GM21528 (cell line): ENCODE measurements at regions not wholly inside any gene's neighbourhood (a gene's known extent, or its start where the extent isn't known, plus 50 kb on each side); places are given as distances from the start of the nearest gene placed in this dataset.

ENCODE experiments used
- ATAC-seq: cut with Tn5 transposase; IDR thresholded peaks from one replicate; pipeline ENCODE4 v1.9.1; 2021; ENCODE audit warnings: mild to moderate bottlenecking, moderate library complexity; ENCODE audit not compliant: unreplicated experiment, low FRiP score

DNA sequence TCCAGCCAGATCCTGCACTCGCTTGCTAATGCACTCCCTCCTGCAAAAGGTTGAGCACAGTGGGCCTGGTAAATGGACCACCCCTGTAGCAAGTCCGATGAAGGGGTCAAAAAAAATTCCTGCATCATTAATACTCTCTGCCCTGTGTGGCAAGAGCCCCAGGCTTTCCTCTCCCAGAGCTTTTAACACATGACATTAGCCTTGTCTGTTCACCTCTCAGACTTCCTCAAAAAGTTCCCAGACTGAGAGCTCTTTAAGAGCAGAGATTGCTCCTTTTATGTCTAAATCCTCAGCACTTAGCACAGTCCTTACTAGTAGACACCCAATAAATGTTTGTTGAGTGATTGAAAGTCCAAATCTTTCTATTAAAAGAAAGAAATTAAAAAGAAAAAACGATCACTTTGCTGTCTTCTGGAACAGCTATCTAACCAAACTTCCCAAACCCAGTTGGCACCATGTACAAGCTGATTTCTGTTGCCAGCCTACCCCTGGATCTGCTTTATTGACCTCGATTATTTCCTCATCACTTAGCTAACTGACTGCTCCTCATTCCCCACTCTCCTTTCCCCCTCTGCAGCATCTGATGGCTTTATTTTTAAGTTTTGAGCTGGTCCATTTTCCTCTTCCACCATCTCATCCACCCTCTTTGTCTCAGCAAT, 209.8 kb downstream of the ENC1 start:
- no peak for ATAC-seq

DNA sequence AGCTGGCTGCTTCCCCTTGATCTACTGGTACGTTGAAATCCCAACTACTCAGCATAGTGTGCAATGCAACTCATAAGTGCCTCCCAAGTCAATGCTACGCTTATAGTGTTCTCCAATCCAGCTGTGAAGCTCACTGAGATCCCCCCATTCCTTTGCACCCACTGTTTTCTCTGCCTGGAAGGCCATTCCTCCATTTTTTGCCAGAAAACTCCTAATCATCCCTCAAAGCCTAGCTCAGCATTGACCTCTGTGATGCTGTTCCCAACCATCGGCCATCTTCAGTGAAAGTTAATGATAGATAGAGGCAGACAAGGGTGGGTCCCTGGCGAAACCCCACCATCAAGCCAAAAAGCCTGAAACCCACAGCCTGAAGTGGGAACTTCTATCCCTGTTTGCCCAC, 211.0 kb downstream of the ENC1 start:
- no peak for ATAC-seq

DNA sequence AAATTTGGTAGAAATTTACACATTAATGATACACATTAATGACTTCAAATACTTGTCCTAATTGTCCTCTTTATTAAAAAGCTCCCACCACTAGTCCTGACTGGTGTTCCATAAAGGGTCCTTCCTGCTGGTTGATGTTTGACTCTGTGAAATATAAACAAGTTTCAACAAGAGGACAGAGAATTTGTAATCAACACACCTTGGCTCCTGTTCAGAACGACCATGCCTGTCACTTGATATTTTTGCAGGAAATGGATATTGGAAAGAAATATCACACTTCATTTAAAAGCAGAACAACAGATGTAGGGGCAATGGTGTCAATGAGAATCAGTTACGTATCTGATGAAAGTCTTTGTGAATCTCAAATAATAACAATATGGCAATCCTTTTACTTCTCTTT, 211.7 kb downstream of the ENC1 start:
- ATAC-seq, result no peak

DNA sequence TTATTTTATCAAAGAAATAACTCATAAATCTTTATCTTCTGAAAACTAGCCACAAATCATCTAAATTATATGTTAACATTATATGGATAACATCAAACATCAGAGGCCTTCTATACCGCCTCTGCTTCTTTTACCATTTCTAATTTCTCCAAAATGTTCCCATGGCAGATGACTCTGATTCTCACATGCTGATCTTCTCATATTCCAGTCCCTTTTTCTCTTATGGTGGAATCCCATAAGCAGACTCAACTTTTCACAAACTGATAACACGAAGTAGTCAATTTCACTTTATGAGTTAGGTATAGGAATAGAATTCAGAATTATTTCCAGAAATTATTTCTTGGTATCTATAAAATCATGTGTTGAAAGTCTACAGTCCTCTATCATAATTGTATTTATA, 212.3 kb downstream of the ENC1 start:
- no peak for ATAC-seq

DNA sequence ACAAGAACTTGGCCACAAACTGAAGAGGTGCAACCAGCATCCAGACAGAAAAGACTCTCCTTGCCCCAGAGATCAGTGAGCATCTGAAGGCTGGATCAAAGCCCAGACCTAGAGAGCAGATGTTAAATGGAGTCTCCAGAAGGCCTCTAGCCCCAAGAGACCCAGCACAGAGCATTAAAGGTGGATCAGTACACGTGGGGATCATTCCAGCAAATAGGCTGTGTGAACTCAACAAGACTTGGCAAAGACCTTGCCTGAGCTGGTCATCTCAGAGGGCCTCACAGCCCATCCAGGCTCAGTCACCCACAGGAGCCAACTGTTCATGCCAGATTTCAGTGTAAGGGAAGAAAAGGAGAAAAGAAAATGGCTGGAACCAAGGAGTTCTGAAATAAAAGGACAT, 214.0 kb downstream of the ENC1 start:
- ATAC-seq, result no peak

DNA sequence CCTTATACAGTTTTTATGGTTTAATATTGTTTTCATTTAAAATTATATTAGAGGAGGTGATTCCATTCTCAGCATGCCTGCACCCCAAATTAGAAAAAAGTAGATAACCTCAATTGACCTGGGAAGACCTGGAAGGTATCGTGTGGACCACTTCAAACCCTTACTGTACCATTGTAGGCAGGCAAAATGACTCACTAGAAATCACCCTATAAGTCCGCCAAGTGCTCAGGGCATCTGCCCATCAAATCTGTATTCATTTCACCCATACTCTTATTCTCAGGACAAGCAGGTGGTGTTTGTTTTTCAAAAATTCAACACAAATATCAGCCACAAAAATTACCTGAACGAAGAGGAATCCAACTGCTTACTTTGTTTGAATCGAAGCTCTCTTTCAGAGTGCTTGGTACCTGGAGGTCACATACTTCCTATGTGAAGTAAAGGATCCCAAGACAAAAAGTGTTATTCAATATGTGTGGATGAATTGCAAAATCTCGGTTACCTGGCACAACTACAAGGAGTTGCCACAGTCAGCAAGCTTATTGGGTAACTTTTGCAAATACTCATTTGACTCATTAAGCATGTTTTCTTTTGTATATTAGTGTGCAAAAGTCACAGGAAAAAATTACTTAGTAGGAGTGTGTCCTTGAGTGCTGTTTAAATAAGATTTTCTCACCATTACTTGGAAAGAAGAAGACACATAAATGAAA, 216.2 kb downstream of the ENC1 start:
- ATAC-seq, result no peak

DNA sequence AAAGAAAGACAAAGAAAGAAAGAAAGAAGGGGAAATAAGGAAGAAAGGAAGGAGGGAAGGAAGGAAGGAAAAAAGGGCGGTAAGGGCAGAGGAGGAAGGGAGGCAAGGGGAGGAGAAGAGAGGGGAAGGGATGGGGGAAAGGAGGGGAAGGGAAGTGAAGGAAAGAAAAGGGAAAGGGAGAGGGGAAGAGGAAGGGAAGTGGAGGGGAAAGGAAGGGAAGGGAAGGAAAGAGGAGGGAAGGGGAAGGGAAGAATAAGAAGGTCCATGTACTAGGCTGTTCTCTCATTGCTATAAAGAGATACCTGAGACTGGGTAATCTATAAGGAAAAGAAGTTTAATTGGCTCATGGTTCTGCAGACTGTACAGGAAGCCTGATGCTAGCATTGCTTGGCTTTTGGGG, 217.1 kb downstream of the ENC1 start:
- ATAC-seq, result no peak

DNA sequence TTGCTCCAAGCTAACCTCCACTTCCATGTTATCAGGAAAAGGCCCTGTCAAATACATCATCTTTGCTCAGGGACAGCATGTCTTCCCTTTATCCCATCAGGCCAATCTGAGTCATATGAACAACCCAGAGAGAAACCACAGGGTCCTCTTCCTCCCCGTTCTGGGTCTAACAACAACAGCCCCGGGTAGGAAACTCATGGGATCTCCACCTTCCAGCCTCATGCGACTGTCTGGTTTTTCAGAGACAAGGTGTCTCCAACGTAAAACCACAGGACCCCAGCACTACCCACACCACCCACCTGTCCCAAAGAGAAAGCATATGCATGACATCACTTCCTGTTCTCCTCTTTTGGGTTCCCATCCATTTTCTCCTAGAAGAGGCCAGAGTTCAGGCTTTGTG, 217.9 kb downstream of the ENC1 start:
- ATAC-seq, result no peak

DNA sequence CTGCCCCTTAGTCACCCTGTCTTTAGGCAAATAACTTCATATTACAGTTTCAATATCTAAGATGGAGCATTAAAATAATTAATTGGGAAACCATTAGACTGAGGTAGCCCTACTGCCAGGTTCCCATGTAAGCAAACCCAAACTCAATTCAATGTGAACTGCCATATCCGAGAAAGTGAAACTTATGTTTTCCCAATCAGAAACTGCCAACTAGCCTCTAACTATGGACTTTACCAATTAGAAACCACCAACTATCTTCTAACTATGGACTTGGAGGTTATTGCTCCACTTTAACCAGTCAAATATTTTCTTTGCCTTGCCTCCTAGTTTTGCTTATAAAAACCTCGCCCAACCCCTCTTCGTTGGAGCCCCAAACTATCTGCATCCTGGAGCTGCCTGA, 218.5 kb downstream of the ENC1 start:
- ATAC-seq, result no peak

DNA sequence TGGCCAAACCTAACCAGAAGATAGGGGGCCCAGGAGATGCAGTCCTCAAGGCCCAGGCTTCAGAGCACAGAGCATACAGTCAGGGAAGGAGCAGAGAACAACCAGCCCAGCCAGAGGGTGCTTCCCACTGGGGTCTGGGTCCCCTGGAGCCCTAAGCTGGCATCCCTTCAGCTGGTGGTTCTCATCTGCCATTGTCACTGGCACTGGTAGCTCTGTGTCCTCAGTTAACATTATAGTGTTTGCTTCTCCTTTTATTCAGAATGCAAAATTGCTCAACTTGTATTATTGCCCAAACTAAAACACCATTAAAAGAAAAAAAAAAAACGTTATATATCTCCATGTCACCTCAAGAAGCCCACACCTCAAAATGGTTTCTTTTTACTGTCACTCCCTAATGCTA, 219.2 kb downstream of the ENC1 start:
- no peak for ATAC-seq

DNA sequence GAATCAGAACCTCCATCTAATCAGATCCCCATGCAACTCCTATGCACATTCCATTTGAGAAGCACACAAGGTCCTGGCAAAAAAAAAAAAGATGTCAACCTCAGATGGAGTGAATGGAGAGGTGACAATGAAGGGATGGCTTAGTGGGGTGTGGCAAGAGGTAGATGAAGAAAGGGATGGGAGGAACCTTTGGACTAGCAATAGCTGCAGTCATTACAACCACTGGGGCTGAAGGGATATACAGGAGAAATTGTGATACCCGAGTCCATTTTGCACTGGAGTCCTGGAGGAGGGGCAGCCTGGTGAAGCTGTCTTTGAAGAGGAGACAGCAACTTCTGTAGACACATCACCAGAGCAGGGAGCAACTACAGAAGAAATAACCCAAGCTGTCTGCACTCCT, 219.6 kb downstream of the ENC1 start:
- no peak for ATAC-seq

DNA sequence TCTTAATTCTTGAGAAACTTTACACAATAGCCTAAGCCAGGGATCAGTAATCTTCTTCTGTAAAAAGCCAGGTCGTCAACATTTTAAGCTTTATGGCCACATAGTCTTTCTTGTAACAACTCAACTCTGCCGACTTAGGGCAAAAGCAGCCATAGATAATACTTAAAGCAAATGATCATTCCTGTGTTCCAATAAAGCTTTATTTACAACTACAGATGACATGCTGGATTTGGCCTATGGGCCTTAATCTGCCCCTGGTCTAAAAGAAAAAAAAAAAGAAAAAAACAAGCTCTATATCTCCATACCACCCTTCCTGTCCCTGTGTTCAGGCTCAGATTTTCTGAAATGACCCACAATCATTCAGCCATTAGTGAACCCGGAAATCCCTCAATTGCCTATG, 220.3 kb downstream of the ENC1 start:
- no peak for ATAC-seq

DNA sequence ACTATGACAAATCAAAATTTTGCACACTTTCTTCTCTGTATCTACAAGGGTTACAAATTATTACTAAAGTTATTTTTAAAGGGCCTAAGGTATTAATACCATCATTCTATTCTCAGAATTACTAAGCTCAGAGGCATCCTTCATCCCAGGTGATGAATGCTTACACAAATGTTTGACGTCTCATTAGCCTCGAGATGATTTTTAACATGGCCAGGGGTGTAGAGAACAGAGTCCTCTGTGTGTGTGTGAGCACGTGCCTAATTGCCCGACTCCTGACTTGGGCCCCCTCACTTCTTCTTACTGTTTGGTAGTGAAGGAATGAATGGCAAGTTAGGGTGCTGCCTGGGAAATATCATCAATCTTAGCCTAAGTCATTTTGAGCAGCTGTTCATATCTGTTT, 221.1 kb downstream of the ENC1 start:
- no peak for ATAC-seq

DNA sequence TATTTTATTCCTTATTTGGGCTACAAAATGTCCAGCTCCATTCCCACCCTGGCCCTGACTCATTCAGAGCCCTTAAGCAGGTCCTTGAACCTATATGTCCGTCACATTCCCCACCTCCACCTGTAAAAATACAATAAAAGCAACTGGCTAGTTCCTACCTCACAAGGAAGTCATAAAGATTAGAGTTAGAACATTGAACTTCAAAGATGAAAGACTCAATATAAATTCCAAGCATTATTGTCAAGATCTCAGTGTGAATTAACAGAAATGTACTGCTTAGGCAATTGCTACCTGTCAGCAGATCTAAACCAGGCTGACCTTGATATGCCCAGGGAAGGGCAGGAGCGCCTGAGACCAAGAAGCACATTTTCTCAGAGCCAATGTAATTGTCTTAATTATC, 221.8 kb downstream of the ENC1 start:
- no peak for ATAC-seq

DNA sequence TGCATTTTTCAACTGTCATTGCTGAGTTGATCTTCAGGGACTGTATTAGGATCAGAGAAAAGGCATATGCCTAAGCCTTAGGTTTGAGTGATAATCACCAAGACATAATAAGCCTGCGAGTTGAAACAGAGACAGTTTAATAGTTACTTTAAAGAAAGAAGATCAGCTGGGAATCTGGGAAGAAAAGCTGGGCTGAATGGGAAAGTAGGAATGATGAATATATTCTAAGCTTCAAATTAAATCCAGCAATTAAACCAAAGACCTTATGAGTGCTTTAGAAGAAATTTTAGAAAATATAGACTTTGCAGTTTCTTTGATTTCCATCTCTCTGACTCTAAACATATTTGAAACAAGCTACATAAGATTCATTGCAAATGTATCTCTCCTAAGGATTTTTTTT, 222.3 kb downstream of the ENC1 start:
- no peak for ATAC-seq

DNA sequence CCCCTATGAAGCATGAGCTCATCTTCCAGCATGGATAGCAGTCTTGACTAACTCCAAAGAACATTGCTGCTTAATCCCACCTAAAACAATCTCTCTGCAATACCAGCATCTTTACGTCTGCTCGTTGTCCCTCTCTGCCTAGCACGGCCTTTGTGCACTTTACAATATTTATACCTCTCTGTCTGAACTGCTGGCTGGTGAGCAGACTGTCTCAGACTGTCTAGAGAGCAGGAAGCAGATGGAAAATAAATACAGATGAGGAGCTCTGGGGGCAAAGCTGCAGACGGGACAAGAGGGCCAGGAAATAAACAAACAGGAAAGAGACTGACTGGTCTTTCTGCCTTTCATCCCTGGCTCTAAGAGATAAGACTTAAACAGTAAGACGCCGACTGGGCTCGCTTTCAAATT, 224.8 kb downstream of the ENC1 start:
- ATAC-seq, result no peak

DNA sequence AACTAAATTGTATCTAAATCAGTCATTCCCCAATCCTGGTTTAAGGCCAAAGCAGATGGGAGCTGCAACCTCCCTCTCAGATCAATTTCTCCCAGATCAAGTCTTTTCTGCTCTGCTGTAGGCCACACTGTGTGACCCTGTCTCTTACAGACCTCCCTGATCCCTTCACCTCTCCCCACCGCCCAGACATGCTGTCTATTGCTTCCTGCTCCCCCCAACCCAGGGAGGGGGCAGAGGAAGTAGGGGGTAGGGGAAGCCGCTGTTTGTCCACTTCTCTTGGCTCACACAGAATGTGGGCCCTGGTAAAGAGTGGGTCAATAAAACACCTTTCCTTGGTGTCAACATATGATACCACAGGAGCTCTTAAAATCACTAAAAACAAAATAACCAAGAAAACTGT, 226.3 kb downstream of the ENC1 start:
- ATAC-seq, result no peak

DNA sequence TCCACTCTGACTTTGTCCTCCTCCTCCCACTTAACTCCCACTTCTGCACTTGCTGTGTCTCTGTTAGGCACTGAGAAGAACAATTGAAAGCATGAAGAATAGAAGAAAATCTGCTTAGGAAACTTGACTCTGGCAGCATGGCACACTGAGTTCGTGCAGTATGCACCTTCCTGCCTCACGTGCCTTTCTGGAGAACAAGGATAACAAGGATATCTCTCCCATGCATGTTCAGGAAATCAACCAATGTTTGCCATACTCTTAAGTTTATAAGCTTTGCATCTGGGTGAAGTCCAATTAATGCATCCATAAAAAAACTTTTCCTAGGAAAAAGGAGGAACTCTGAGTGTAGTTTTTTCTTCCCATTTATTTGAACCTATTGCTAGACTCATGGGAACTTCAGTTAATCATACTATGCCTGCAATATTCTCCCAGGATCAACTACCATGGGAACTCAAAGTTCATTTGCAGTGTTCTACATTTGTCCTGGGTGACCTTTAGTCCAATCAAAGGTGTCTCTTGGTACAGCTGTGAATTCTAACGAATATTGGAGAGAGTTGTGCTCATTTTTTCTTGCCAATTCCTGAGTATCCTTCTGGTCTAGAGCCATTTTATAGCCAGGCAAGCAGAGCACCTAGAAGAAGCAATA, 227.0 kb downstream of the ENC1 start:
- no peak for ATAC-seq

DNA sequence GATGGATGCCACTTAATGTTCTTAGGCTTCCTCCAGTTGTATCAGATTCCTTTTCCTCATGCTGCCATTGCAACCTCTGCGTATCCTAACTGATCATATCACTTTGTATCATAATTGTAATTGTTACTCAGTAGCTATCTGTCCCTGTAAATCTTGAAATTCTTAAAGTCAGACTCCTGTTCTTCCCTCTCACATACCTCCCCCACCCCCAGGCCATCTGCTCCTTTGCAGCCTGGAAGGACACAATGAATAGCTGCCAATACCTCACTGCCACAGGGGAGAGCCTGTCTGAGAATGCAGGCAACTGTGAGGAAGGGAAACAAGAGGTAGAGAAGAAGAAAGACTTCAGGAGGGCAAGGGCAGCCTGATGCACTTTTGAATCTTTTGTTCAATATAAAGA, 228.5 kb downstream of the ENC1 start:
- no peak for ATAC-seq

DNA sequence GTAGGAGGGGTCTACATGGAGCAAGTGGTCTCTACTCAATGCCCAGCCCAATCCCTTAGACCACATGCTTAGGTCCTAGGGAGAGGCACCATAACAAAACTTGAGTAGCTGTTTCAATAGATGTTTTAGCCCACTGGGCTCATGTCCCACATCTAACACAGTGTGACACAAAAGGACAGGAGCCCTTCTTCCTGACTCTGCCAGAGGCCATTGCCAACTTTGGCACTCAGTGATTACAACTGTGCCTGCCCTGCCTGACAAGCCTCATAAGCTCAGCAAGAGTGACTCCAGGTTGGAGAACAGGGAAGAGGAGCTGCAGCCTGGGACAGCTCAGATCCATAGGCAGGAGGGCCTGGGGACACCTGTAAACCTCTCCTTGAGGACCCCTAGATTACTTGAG, 230.8 kb downstream of the ENC1 start:
- ATAC-seq, result no peak

DNA sequence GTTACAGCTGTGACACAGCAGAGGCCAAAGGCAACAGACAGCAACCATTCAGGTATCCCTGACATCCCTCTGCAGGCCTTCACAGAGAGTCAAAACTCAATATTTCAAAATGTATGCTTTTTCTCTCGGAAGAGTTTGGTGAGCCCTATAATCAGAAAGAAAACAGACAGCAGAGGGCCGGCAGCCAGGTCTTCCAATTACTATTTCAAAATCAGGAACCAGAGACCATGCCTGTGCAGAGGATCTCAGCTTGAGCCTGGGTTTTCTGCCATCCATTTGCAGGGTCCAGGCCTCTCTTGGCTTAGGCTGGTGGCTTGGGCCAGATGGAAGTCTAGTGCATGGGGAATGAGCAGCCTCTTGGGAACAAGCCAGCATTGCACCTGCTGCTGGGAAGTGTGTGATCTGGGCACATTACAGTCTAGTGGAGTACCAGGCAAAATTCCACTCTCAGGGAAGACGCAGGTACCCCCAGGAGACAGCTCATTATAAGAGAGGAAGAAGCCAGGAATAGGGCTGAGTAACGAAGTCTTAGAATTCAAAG, 231.3 kb downstream of the ENC1 start:
- no peak for ATAC-seq
